B cell (primary cell): ENCODE measurements at regions not wholly inside any gene's neighbourhood (a gene's known extent, or its start where the extent isn't known, plus 50 kb on each side); places are given as distances from the start of the nearest gene placed in this dataset.

Experiments used
- CTCF ChIP-seq: fragments of 200-600 bp; IDR thresholded peaks from one replicate; pipeline ENCODE4 v1.8.0; 2022; ENCODE audit warnings: antibody characterized with exemption, mild to moderate bottlenecking
- EZH2 ChIP-seq: IDR thresholded peaks from 2 replicates; pipeline ENCODE4 v1.6.1; 2012; ENCODE audit warnings: borderline replicate concordance, low read depth, mild to moderate bottlenecking, moderate library complexity, low read length; ENCODE audit not compliant: insufficient read depth, poor library complexity, severe bottlenecking

GRCh38 chr5:159827861-159828260 is 88.4 kb upstream of the ADRA1B start:
- TF ChIP-seq CTCF (no peak), EZH2 (no peak)
